Loucy (cell line): ENCODE measurements at regions not wholly inside any gene's neighbourhood (a gene's known extent, or its start where the extent isn't known, plus 50 kb on each side); places are given as distances from the start of the nearest gene placed in this dataset.

Experiments used
- EZH2phosphoT487 ChIP-seq: fragments of 200-600 bp; IDR thresholded peaks from 2 replicates; pipeline ENCODE4 v1.6.1; 2018; ENCODE audit warnings: antibody characterized with exemption, mild to moderate bottlenecking, moderate library complexity, borderline replicate concordance
- TF ChIP-seq, protein P1 (sequence below): fragments of 200-600 bp; sonication (generic); conservative IDR thresholded peaks from 2 replicates; pipeline ENCODE4 v1.5.1; 2014; ENCODE audit warnings: mild to moderate bottlenecking, antibody characterized with exemption, low read length

GRCh38 chr3:94232921-94233320 lies 170.1 kb downstream of the NSUN3 start:
- TF ChIP-seq, protein P1, sequence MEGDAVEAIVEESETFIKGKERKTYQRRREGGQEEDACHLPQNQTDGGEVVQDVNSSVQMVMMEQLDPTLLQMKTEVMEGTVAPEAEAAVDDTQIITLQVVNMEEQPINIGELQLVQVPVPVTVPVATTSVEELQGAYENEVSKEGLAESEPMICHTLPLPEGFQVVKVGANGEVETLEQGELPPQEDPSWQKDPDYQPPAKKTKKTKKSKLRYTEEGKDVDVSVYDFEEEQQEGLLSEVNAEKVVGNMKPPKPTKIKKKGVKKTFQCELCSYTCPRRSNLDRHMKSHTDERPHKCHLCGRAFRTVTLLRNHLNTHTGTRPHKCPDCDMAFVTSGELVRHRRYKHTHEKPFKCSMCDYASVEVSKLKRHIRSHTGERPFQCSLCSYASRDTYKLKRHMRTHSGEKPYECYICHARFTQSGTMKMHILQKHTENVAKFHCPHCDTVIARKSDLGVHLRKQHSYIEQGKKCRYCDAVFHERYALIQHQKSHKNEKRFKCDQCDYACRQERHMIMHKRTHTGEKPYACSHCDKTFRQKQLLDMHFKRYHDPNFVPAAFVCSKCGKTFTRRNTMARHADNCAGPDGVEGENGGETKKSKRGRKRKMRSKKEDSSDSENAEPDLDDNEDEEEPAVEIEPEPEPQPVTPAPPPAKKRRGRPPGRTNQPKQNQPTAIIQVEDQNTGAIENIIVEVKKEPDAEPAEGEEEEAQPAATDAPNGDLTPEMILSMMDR: no peak
- no peak for TF ChIP-seq EZH2phosphoT487
